ENCODE measurements at regions not wholly inside any gene's neighbourhood (a gene's known extent, or its start where the extent isn't known, plus 50 kb on each side); places are given as distances from the start of the nearest gene placed in this dataset.

GRCh38 chr2:180307096-180307495 lies 300.0 kb upstream of the CWC22 start:
- no peak overlapping the region for H3K4me3 ChIP-seq (ENCODE audit: control insufficient read depth, low read depth, low read length)
- no peak for TF ChIP-seq CTCF (conservative IDR thresholded peaks at IDR 0.05; ENCODE audit: control insufficient read depth, insufficient read depth, low read depth, low read length)

GRCh38 chr2:180306346-180306745 lies 299.2 kb upstream of the CWC22 start:
- H3K4me3 ChIP-seq (ENCODE audit: control insufficient read depth, low read depth, low read length) = no peak overlapping the region
- no peak for DNase-seq (ENCODE audit: low read depth)
- TF ChIP-seq CTCF (conservative IDR thresholded peaks at IDR 0.05; ENCODE audit: control insufficient read depth, insufficient read depth, low read depth, low read length) = no peak

More at GRCh38 chr2:180307096-180307495, 300.0 kb upstream of the CWC22 start:
- DNase-seq (ENCODE audit: low read depth) = no peak

GRCh38 chr2:180291552-180292421 lies 284.7 kb upstream of the CWC22 start:
- no peak overlapping the region for H3K4me3 ChIP-seq (ENCODE audit: control insufficient read depth, low read depth, low read length)
- peak; percentile 73 for DNase-seq (ENCODE audit: low read depth)
- TF ChIP-seq CTCF (conservative IDR thresholded peaks at IDR 0.05; ENCODE audit: control insufficient read depth, insufficient read depth, low read depth, low read length) = no peak

- TF ChIP-seq CTCF (conservative IDR thresholded peaks at IDR 0.05; ENCODE audit: control insufficient read depth, insufficient read depth, low read depth, low read length) = no peak
- peak; percentile 90 for DNase-seq (ENCODE audit: low read depth)
- H3K4me3 ChIP-seq (ENCODE audit: control insufficient read depth, low read depth, low read length) = no peak overlapping the region
These were observed 284.0 kb upstream of the CWC22 start for GRCh38 chr2:180291060-180291459.

- no peak for TF ChIP-seq CTCF (conservative IDR thresholded peaks at IDR 0.05; ENCODE audit: control insufficient read depth, insufficient read depth, low read depth, low read length)
- no peak for DNase-seq (ENCODE audit: low read depth)
These were observed 282.5 kb upstream of the CWC22 start for GRCh38 chr2:180289627-180290026.

GRCh38 chr2:180279581-180279980 lies 272.5 kb upstream of the CWC22 start:
- TF ChIP-seq CTCF (conservative IDR thresholded peaks at IDR 0.05; ENCODE audit: control insufficient read depth, insufficient read depth, low read depth, low read length) = no peak
- H3K4me3 ChIP-seq (ENCODE audit: control insufficient read depth, low read depth, low read length) = no peak overlapping the region
- DNase-seq (ENCODE audit: low read depth) = no peak

More at GRCh38 chr2:180289627-180290026, 282.5 kb upstream of the CWC22 start:
- no peak overlapping the region for H3K4me3 ChIP-seq (ENCODE audit: control insufficient read depth, low read depth, low read length)
